IMR-90 (cell line): ENCODE measurements at regions not wholly inside any gene's neighbourhood (a gene's known extent, or its start where the extent isn't known, plus 50 kb on each side); places are given as distances from the start of the nearest gene placed in this dataset.

Source experiments
- ATAC-seq: fragments of 200-7000 bp; cut with Tn5 transposase; 2 replicates; pipeline ENCODE4 v1.9.1; 2020; ENCODE audit warnings: low read depth, mild to moderate bottlenecking, moderate library complexity
- BruUV-seq: library from RNA; stranded (reverse); fragments of 400-500 nt; replicated peaks from 2 replicates; lab custom pipeline; 2021; lab: Mats Ljungman, UMichigan
- CTCF ChIA-PET: fragments of 300-600 bp; formaldehyde crosslinking; extraction: SDS; loops from one replicate; lab custom pipeline; 2021; ENCODE audit warnings: antibody characterized with exemption; lab: Yijun Ruan, JAX
- POLR2A ChIA-PET: fragments of 300-600 bp; sonication (Branson Sonifier 250); formaldehyde crosslinking; loops from one replicate; lab custom pipeline; 2022; ENCODE audit warnings: antibody characterized with exemption; ENCODE audit not compliant: unreplicated experiment; lab: Charles Lee
- DNase-seq: peaks from one replicate; pipeline ENCODE4 v3.0.0; 2013
- H2AFZ ChIP-seq: replicated peaks from 2 replicates; pipeline ENCODE3; 2013; ENCODE audit warnings: low read length, mild to moderate bottlenecking; ENCODE audit not compliant: poor library complexity
- H2AK5ac ChIP-seq: 2 replicates; pipeline ENCODE4 v1.6.1; 2013; ENCODE audit warnings: low read depth, low read length, inconsistent platforms
- H2AK9ac ChIP-seq: replicated peaks from 2 replicates; pipeline ENCODE3; 2013; ENCODE audit warnings: mild to moderate bottlenecking, low read depth, low read length, moderate library complexity; ENCODE audit not compliant: poor library complexity
- H2BK120ac ChIP-seq: 2 replicates; pipeline ENCODE4 v1.6.1; 2013; ENCODE audit warnings: low read depth, low read length, inconsistent platforms
- H2BK15ac ChIP-seq: 3 replicates; pipeline ENCODE4 v1.6.1; 2013; ENCODE audit warnings: low read depth, low read length, inconsistent platforms
- H2BK20ac ChIP-seq: 2 replicates; pipeline ENCODE4 v1.6.1; 2013; ENCODE audit warnings: low read depth, mild to moderate bottlenecking, inconsistent platforms, low read length, moderate library complexity
- H2BK5ac ChIP-seq: 2 replicates; pipeline ENCODE4 v1.6.1; 2013; ENCODE audit warnings: mild to moderate bottlenecking, low read depth, low read length, inconsistent platforms; ENCODE audit not compliant: poor library complexity, severe bottlenecking
- H3K14ac ChIP-seq: replicated peaks from 2 replicates; pipeline ENCODE4 v1.6.1; 2013; ENCODE audit warnings: low read depth, low read length, inconsistent platforms
- H3K18ac ChIP-seq: 2 replicates; pipeline ENCODE4 v1.6.1; 2013; ENCODE audit warnings: low read depth, low read length, control low read depth
- H3K23ac ChIP-seq: 2 replicates; pipeline ENCODE4 v1.6.1; 2013; ENCODE audit warnings: low read depth, low read length, inconsistent platforms
- H3K27ac ChIP-seq: 2 replicates; pipeline ENCODE4 v1.5.1; 2013; ENCODE audit warnings: mild to moderate bottlenecking, control low read depth, low read length; ENCODE audit not compliant: insufficient read depth
- H3K27me3 ChIP-seq: 2 replicates; pipeline ENCODE4 v1.6.1; 2013; ENCODE audit warnings: low read length; ENCODE audit not compliant: control insufficient read depth, insufficient read depth
- H3K36me3 ChIP-seq: 2 replicates; pipeline ENCODE4 v1.6.1; 2013; ENCODE audit warnings: low read length, mixed read lengths; ENCODE audit not compliant: control insufficient read depth, insufficient read depth
- H3K4ac ChIP-seq: 2 replicates; pipeline ENCODE4 v1.6.1; 2013; ENCODE audit warnings: low read depth, low read length, inconsistent platforms
- H3K4me1 ChIP-seq: 2 replicates; pipeline ENCODE4 v1.6.1; 2013; ENCODE audit warnings: low read length, mixed read lengths; ENCODE audit not compliant: control insufficient read depth, insufficient read depth
- H3K4me2 ChIP-seq: 2 replicates; pipeline ENCODE4 v1.6.1; 2013; ENCODE audit warnings: low read depth, mild to moderate bottlenecking, control low read depth, low read length, moderate library complexity
- H3K4me3 ChIP-seq: 2 replicates; pipeline ENCODE4 v1.5.1; 2013; ENCODE audit warnings: low read depth, mild to moderate bottlenecking, control low read depth, low read length, moderate library complexity; ENCODE audit not compliant: insufficient read depth
- H3K56ac ChIP-seq: 2 replicates; pipeline ENCODE4 v1.6.1; 2013; ENCODE audit warnings: low read length, inconsistent platforms; ENCODE audit not compliant: insufficient read depth; ENCODE audit errors: extremely low read depth
- H3K79me1 ChIP-seq, 2 experiments: 2 replicates each; pipeline ENCODE4 v1.6.1; 2013; ENCODE audit warnings: low read length in 2 of 2, inconsistent platforms in 1 of 2, low read depth in 1 of 2
- H3K9ac ChIP-seq: 2 replicates; pipeline ENCODE4 v1.6.1; 2013; ENCODE audit warnings: low read depth, low read length, control low read depth
- H3K9me1 ChIP-seq: 2 replicates; pipeline ENCODE4 v1.6.1; 2013; ENCODE audit warnings: low read length, inconsistent platforms; ENCODE audit not compliant: insufficient read depth
- H3K9me3 ChIP-seq: 2 replicates; pipeline ENCODE4 v1.6.1; 2013; ENCODE audit warnings: low read length; ENCODE audit not compliant: control insufficient read depth, insufficient read depth
- H4K20me1 ChIP-seq: 2 replicates; pipeline ENCODE4 v1.6.1; 2013; ENCODE audit warnings: low read length, inconsistent platforms; ENCODE audit not compliant: insufficient read depth
- H4K5ac ChIP-seq: 2 replicates; pipeline ENCODE4 v1.6.1; 2013; ENCODE audit warnings: mild to moderate bottlenecking, low read depth, low read length, control low read depth
- H4K8ac ChIP-seq, 2 experiments: 2 replicates each; pipeline ENCODE4 v1.6.1; 2013; ENCODE audit warnings: low read depth in 2 of 2, low read length in 2 of 2, control low read depth in 1 of 2, inconsistent platforms in 1 of 2
- H4K91ac ChIP-seq: 2 replicates; pipeline ENCODE4 v1.6.1; 2013; ENCODE audit warnings: low read depth, low read length, inconsistent platforms; ENCODE audit not compliant: insufficient read depth
- CEBPB ChIP-seq: IDR thresholded peaks from 2 replicates; pipeline ENCODE4 v1.6.1; 2012; ENCODE audit warnings: low read depth, low read length, improper control_type of control experiment
- FOS ChIP-seq: fragments of 150-350 bp; IDR thresholded peaks from 2 replicates; pipeline ENCODE4 v1.6.1; 2016; ENCODE audit warnings: low read depth, low read length
- MAFK ChIP-seq: IDR thresholded peaks from 2 replicates; pipeline ENCODE4 v1.6.1; 2012; ENCODE audit warnings: low read depth, low read length, improper control_type of control experiment
- MXI1 ChIP-seq: IDR thresholded peaks from 2 replicates; pipeline ENCODE4 v1.6.1; 2012; ENCODE audit warnings: low read depth, mild to moderate bottlenecking, low read length, moderate library complexity, borderline replicate concordance
- NFE2L2 ChIP-seq: fragments of 150-350 bp; IDR thresholded peaks from 2 replicates; pipeline ENCODE4 v1.6.1; 2016; ENCODE audit warnings: low read depth, mild to moderate bottlenecking, low read length
- RAD21 ChIP-seq: IDR thresholded peaks from 2 replicates; pipeline ENCODE4 v1.6.1; 2012; ENCODE audit warnings: low read length, improper control_type of control experiment
- WGBS, 2 experiments: methylation state at CpG; one replicate each; pipeline versions ENCODE4 v1.1.5 to v1.1.7; 2013; ENCODE audit warnings: missing lambda C conversion rate in 2 of 2; ENCODE audit not compliant: insufficient read length in 1 of 2; ENCODE audit errors: extremely low coverage in 2 of 2; 5-methylcytosine and 5-hydroxymethylcytosine counted together
- dilution Hi-C: fragments of 300-500 bp; cut with HindIII; formaldehyde crosslinking; loops from one replicate; pipeline ENCODE4 v1.14.3; 2018; ENCODE audit warnings: low sequenced_read_pairs; ENCODE audit not compliant: unreplicated experiment
- in situ Hi-C: fragments of 300-500 bp; cut with MboI; formaldehyde crosslinking; loops from 3 replicates; pipeline ENCODE4 v1.14.3; 2019; ENCODE audit warnings: low sequenced_read_pairs, inconsistent platforms, mixed read lengths
- intact Hi-C: fragments of 100-400 bp; cut with micrococcal nuclease; formaldehyde crosslinking; loops from 2 replicates; pipeline ENCODE4 v1.10.0; 2022

GRCh38 chr7:114787556-114787955 lies 134.3 kb upstream of the MDFIC start:
- WGBS, 2 experiments, result no CpG with 5 or more reads among the region's 1 CpG
- H4K91ac ChIP-seq, result no peak overlapping the region
- no peaks in the 10 kb centered on the region for H3K79me1 ChIP-seq
- no peak overlapping the region for H3K27ac ChIP-seq
- POLR2A ChIA-PET, result no interaction called here
- H2BK15ac ChIP-seq, result no peak overlapping the region
- H4K8ac ChIP-seq, result no peak overlapping the region
- in situ Hi-C loops (no loop called here), dilution Hi-C loops (no loop called here), intact Hi-C loops (no loop called here)
- no peak overlapping the region for H2AK9ac ChIP-seq
- no peak overlapping the region for H3K4ac ChIP-seq
- H3K18ac ChIP-seq, result no peak overlapping the region
- no peaks in the 10 kb centered on the region for H3K27me3 ChIP-seq
- H3K9me1 ChIP-seq, result no peaks in the 10 kb centered on the region
- no peak overlapping the region for H3K4me2 ChIP-seq
- no TSS peak for BruUV-seq
- no peak overlapping the region for H2BK120ac ChIP-seq
- H3K9ac ChIP-seq, result no peak overlapping the region
- H2AK5ac ChIP-seq, result no peak overlapping the region
- H2AFZ ChIP-seq, result no peak overlapping the region
- no peak overlapping the region for H3K4me3 ChIP-seq
- peaks cover 4% of the 10 kb centered on the region; the same call in 1 of the 2 replicates for H3K4me1 ChIP-seq
- H4K5ac ChIP-seq, result no peak overlapping the region
- no peak overlapping the region for H2BK5ac ChIP-seq
- no peaks in the 10 kb centered on the region for H4K20me1 ChIP-seq
- DNase-seq (no peak), ATAC-seq (no peak)
- TF ChIP-seq RAD21 (no peak), FOS (no peak), NFE2L2 (no peak), MAFK (no peak), CEBPB (no peak), MXI1 (no peak)
- H3K36me3 ChIP-seq, result no peaks in the 10 kb centered on the region
- H3K56ac ChIP-seq, result no peak overlapping the region
- CTCF ChIA-PET, result no interaction called here
- H3K23ac ChIP-seq, result no peak overlapping the region
- H3K14ac ChIP-seq, result no peak overlapping the region
- no peak overlapping the region for H2BK20ac ChIP-seq
- no peaks in the 10 kb centered on the region for H3K9me3 ChIP-seq
